Lower lobe of right lung (tissue), 2 donors: ENCODE measurements at regions not wholly inside any gene's neighbourhood (a gene's known extent, or its start where the extent isn't known, plus 50 kb on each side); places are given as distances from the start of the nearest gene placed in this dataset.

Source experiments
- ATAC-seq, 2 donors: fragments of 200-7000 bp; cut with Tn5 transposase; one replicate each; pipeline ENCODE4 v1.9.1; 2020 to 2022; ENCODE audit warnings: mild to moderate bottlenecking in 2 of 2, moderate library complexity in 2 of 2
- DNase-seq: peaks from one replicate; pipeline ENCODE4 v3.0.0-alpha.2; 2020
- H3K27ac ChIP-seq: fragments of 200-600 bp; one replicate; pipeline ENCODE4 v1.8.0; 2022
- H3K27me3 ChIP-seq: fragments of 200-600 bp; one replicate; pipeline ENCODE4 v1.8.0; 2022; ENCODE audit warnings: low read depth
- H3K36me3 ChIP-seq: fragments of 200-600 bp; one replicate; pipeline ENCODE4 v1.8.0; 2022; ENCODE audit warnings: mild to moderate bottlenecking
- H3K4me1 ChIP-seq: fragments of 200-600 bp; one replicate; pipeline ENCODE4 v1.8.0; 2022
- H3K4me3 ChIP-seq: fragments of 200-600 bp; one replicate; pipeline ENCODE4 v1.8.0; 2022; ENCODE audit warnings: mild to moderate bottlenecking
- H3K9me3 ChIP-seq: fragments of 200-600 bp; one replicate; pipeline ENCODE4 v1.8.0; 2022
- intact Hi-C: fragments of 100-400 bp; cut with DNase I; formaldehyde crosslinking; loops from one replicate; pipeline ENCODE4 v1.11.0; 2022
- TF ChIP-seq, protein P1 (sequence below): fragments of 200-600 bp; IDR thresholded peaks from one replicate; pipeline ENCODE4 v1.8.0; 2022; ENCODE audit warnings: antibody characterized with exemption, mild to moderate bottlenecking
- donor health status: DM: no; HTN: yes; CAD: no; lungs with severe emphysema.

DNA sequence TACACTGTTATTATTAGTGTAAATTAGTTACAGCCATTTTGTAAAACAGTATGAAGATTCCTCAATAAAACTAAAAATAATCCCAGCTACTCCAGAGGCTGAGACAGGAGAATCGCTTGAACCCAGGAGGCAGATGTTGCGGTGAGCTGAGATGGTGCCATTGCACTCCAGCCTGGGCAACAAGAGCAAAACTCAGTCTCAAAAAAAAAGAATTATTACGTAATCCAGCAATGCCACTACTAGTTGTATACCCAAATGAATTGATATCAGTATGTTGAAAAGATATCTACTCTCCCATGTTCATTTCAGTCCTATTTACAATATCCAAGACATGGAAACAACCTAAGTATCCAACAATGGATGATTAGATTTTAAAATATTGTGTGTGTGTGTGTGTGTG is 313.6 kb downstream of the EPHA4 start:
- Histone ChIP-seq H3K9me3 (no peaks in the 10 kb centered on the region), H3K27ac (no peak overlapping the region), H3K4me1 (no peaks in the 10 kb centered on the region), H3K4me3 (no peak overlapping the region), H3K27me3 (no peaks in the 10 kb centered on the region), H3K36me3 (no peaks in the 10 kb centered on the region)
- DNase-seq (no peak), ATAC-seq (no peak)
- TF ChIP-seq, protein P1, sequence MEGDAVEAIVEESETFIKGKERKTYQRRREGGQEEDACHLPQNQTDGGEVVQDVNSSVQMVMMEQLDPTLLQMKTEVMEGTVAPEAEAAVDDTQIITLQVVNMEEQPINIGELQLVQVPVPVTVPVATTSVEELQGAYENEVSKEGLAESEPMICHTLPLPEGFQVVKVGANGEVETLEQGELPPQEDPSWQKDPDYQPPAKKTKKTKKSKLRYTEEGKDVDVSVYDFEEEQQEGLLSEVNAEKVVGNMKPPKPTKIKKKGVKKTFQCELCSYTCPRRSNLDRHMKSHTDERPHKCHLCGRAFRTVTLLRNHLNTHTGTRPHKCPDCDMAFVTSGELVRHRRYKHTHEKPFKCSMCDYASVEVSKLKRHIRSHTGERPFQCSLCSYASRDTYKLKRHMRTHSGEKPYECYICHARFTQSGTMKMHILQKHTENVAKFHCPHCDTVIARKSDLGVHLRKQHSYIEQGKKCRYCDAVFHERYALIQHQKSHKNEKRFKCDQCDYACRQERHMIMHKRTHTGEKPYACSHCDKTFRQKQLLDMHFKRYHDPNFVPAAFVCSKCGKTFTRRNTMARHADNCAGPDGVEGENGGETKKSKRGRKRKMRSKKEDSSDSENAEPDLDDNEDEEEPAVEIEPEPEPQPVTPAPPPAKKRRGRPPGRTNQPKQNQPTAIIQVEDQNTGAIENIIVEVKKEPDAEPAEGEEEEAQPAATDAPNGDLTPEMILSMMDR = no peak
- intact Hi-C loops = no loop called here

DNA sequence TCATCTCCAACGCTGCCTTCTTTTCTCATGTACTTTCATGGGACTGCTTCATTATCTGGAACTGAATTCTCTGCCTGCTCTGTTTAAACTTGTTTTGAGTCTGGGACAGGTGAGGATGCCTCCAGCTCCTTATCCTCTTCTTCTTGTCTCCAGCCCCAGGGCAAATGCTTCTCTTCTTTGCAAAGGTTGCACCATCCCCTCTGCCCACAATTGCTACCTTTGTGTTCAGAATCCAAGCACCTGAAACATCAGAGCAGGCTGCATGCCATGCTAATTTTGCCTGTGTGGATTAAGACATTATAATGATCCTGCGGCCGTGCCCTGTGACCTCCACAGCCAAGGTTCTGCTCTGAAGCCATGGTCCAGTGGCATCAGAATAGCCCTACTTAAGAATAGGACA is 309.5 kb downstream of the EPHA4 start:
- TF ChIP-seq, protein P1 = no peak
- H3K27me3 ChIP-seq = no peaks in the 10 kb centered on the region
- H3K27ac ChIP-seq = no peak overlapping the region
- H3K4me1 ChIP-seq = no peaks in the 10 kb centered on the region
- no peaks in the 10 kb centered on the region for H3K36me3 ChIP-seq
- intact Hi-C loops = no loop called here
- no peak for ATAC-seq
- H3K4me3 ChIP-seq = no peak overlapping the region
- no peak for DNase-seq
- no peaks in the 10 kb centered on the region for H3K9me3 ChIP-seq

DNA sequence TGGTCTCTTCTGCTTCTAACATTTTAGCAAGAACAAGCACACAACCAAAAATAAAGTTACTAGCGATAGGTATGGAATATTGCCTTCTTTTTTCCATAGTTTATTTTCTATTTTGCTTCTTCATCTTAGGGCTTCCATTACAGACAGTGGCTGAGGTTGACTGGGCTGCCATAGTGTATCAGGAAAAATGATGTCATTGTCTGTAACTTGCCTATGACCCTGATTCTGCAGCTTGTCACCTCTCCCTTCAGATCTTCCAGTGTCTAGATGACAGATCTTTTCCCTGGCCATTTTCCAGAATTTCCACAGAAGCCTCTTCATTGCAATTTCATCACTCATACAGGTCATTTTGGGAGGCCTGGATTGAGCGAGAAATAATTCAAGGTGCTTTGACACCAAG is 308.5 kb downstream of the EPHA4 start:
- ATAC-seq (no peak), DNase-seq (no peak)
- H3K27me3 ChIP-seq = no peaks in the 10 kb centered on the region
- no peak overlapping the region for H3K27ac ChIP-seq
- H3K4me3 ChIP-seq = no peak overlapping the region
- intact Hi-C loops = no loop called here
- no peaks in the 10 kb centered on the region for H3K4me1 ChIP-seq
- no peaks in the 10 kb centered on the region for H3K9me3 ChIP-seq
- H3K36me3 ChIP-seq = no peaks in the 10 kb centered on the region
- TF ChIP-seq, protein P1 = no peak

DNA sequence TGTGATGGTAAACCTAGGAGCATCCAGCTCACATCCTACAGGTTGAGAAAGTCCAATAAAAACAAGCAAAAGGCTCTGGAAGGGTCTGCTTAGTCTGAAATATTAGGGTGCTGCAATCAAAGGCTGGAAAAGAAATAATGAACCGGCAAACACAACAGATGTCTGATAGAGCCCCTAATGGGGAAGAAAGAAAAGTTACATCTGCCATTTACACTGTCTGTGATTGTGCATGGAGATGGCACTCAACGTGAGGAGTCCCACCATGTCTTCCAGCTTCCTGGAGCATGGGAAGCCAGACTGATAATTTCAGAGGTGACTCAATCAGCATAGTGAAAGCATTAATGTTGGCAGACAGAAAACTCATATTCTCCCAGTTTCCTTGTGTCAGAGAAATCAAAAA is 307.8 kb downstream of the EPHA4 start:
- H3K9me3 ChIP-seq = no peaks in the 10 kb centered on the region
- H3K27me3 ChIP-seq = no peaks in the 10 kb centered on the region
- TF ChIP-seq, protein P1 = no peak
- no peak for DNase-seq
- H3K4me3 ChIP-seq = no peak overlapping the region
- H3K27ac ChIP-seq = no peak overlapping the region
- H3K36me3 ChIP-seq = no peaks in the 10 kb centered on the region
- ATAC-seq = no peak
- no peaks in the 10 kb centered on the region for H3K4me1 ChIP-seq
- intact Hi-C loops = no loop called here

DNA sequence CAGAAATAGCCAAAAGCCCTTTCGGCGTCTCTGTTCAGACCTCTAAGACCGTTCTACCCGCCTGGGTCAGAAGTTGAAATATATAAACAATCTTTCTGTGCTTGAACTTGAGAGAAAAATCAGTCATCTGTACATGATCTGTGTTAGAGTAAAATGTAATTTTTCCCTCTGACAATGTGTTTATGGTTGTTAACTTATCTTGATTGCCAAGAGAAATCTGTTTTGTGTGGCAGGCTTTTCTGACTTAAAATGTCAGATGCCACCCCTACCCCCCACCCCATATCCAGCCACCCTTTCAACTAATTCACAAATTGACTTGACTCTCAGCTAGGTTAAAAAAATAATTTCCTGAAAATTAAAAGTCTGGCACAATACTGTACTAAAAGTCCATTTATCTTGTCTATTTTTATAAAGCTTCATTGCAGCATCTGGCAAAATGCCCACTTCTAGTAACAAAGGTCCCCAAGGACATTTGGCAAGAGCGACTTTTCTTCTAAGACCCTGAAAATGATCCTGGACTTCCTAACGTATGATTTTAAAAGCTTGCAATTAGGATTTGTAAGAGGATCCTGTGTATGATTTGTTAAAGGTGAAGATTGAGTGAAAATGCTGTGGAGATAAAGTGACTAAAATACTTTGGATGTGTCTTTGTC is 304.2 kb downstream of the EPHA4 start:
- no peak for ATAC-seq
- Histone ChIP-seq H3K4me1 (no peaks in the 10 kb centered on the region), H3K4me3 (no peak overlapping the region), H3K27ac (no peak overlapping the region), H3K9me3 (no peaks in the 10 kb centered on the region), H3K27me3 (no peaks in the 10 kb centered on the region), H3K36me3 (no peaks in the 10 kb centered on the region)
- TF ChIP-seq, protein P1 = no peak
- intact Hi-C loops = no loop called here
- DNase-seq = no peak

DNA sequence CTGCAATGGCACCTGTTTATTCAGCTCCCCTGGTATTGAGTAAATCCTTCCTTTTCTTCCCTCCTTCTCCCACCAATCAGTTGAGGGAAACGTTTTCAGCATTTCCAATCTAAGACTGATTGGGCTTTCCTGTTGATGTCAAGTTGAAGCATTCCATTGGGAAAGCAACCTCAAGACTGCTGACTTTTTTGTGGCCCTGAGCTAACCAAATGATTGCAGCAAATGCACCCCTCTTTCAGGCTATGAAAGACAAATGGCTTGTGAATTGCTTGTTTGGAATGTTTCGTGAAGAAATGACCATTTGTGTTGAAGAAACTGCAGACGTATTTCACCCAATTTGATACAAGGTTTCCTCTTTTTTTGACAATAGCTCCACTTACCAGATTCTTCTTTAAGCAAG is 303.5 kb downstream of the EPHA4 start:
- intact Hi-C loops = no loop called here
- H3K27ac ChIP-seq = no peak overlapping the region
- no peaks in the 10 kb centered on the region for H3K9me3 ChIP-seq
- H3K4me3 ChIP-seq = no peak overlapping the region
- no peak for ATAC-seq
- TF ChIP-seq, protein P1 = no peak
- H3K27me3 ChIP-seq = no peaks in the 10 kb centered on the region
- DNase-seq = no peak
- H3K36me3 ChIP-seq = no peaks in the 10 kb centered on the region
- no peaks in the 10 kb centered on the region for H3K4me1 ChIP-seq
